ENCODE measurements at regions not wholly inside any gene's neighbourhood (a gene's known extent, or its start where the extent isn't known, plus 50 kb on each side); places are given as distances from the start of the nearest gene placed in this dataset.

- H2AK9ac ChIP-seq (replicated peaks; ENCODE audit: low read depth, low read length, poor library complexity): no peak overlapping the region
- H2AK5ac ChIP-seq (ENCODE audit: low read depth, low read length): no peak overlapping the region
- no peak overlapping the region for H4K5ac ChIP-seq (ENCODE audit: low read depth, low read length)
- intact Hi-C loops (cut with micrococcal nuclease): no loop called here
- H3K23ac ChIP-seq (ENCODE audit: low read depth, low read length): no peak overlapping the region
- no peaks in the 10 kb centered on the region for H3K27me3 ChIP-seq (ENCODE audit: control insufficient read depth, insufficient read depth, low read length)
- H4K8ac ChIP-seq (ENCODE audit: low read depth in 2 of 2, low read length in 2 of 2): no peak overlapping the region
- H3K4me1 ChIP-seq (ENCODE audit: control insufficient read depth, insufficient read depth, low read length): peaks cover 4% of the 10 kb centered on the region
- H3K9me1 ChIP-seq (ENCODE audit: insufficient read depth, low read length): no peaks in the 10 kb centered on the region
- no peak overlapping the region for H3K56ac ChIP-seq (ENCODE audit: extremely low read depth, insufficient read depth, low read length)
- no peak overlapping the region for H3K9ac ChIP-seq (ENCODE audit: low read depth, low read length)
- H3K4me2 ChIP-seq (ENCODE audit: low read depth, low read length): no peak overlapping the region
- H2BK120ac ChIP-seq (ENCODE audit: low read depth, low read length): no peak overlapping the region
- no peak overlapping the region for H2BK5ac ChIP-seq (ENCODE audit: low read depth, low read length, poor library complexity, severe bottlenecking)
- no TSS peak for BruUV-seq (replicated peaks)
- H4K91ac ChIP-seq (ENCODE audit: insufficient read depth, low read depth, low read length): no peak overlapping the region
- H2BK15ac ChIP-seq (ENCODE audit: low read depth, low read length): no peak overlapping the region
- no peak overlapping the region for H3K14ac ChIP-seq (replicated peaks; ENCODE audit: low read depth, low read length)
- H3K27ac ChIP-seq (ENCODE audit: insufficient read depth, low read length): no peak overlapping the region
- in situ Hi-C loops (cut with MboI; ENCODE audit: low sequenced_read_pairs): no loop called here
- no peaks in the 10 kb centered on the region for H4K20me1 ChIP-seq (ENCODE audit: insufficient read depth, low read length)
- no peak for DNase-seq
- no peak for ATAC-seq (ENCODE audit: low read depth)
- H3K36me3 ChIP-seq (ENCODE audit: control insufficient read depth, insufficient read depth, low read length): no peaks in the 10 kb centered on the region
- no peaks in the 10 kb centered on the region for H3K79me1 ChIP-seq (ENCODE audit: low read depth in 1 of 2, low read length in 2 of 2)
- no peak overlapping the region for H2BK20ac ChIP-seq (ENCODE audit: low read depth, low read length)
- no peak overlapping the region for H3K18ac ChIP-seq (ENCODE audit: low read depth, low read length)
- WGBS, 2 experiments (ENCODE audit: extremely low coverage in 2 of 2, insufficient read length in 1 of 2): no CpG with 5 or more reads among the region's 5 CpGs
- ChIA-PET CTCF (no interaction called here), POLR2A (ENCODE audit: unreplicated experiment) (no interaction called here)
- no peak overlapping the region for H3K4ac ChIP-seq (ENCODE audit: low read depth, low read length)
- dilution Hi-C loops (cut with HindIII; ENCODE audit: low sequenced_read_pairs, unreplicated experiment): no loop called here
- H3K9me3 ChIP-seq (ENCODE audit: control insufficient read depth, insufficient read depth, low read length): no peaks in the 10 kb centered on the region
- no peak for TF ChIP-seq ELK1 (IDR thresholded peaks at IDR 0.05; ENCODE audit: borderline replicate concordance, low read depth, low read length)
- TF ChIP-seq BHLHE40 (IDR thresholded peaks at IDR 0.05; ENCODE audit: low read depth, low read length): no peak
- no peak for TF ChIP-seq USF2 (IDR thresholded peaks at IDR 0.05; ENCODE audit: low read depth, low read length)
- TF ChIP-seq CEBPB (IDR thresholded peaks at IDR 0.05; ENCODE audit: low read depth, low read length): no peak
- TF ChIP-seq MAFK (IDR thresholded peaks at IDR 0.05; ENCODE audit: low read depth, low read length): no peak
- TF ChIP-seq SMC3 (IDR thresholded peaks at IDR 0.05; ENCODE audit: low read depth, low read length): no peak
- TF ChIP-seq FOS (IDR thresholded peaks at IDR 0.05; ENCODE audit: low read depth, low read length): no peak
- no peak for TF ChIP-seq CHD1 (IDR thresholded peaks at IDR 0.05; ENCODE audit: low read depth, low read length)
- TF ChIP-seq POLR2A (IDR thresholded peaks at IDR 0.05; ENCODE audit: low read depth, low read length): no peak
- no peak for TF ChIP-seq RCOR1 (IDR thresholded peaks at IDR 0.05; ENCODE audit: insufficient replicate concordance, low read length)
- no peak for TF ChIP-seq RAD21 (IDR thresholded peaks at IDR 0.05; ENCODE audit: low read length)
- no peak for TF ChIP-seq MAZ (IDR thresholded peaks at IDR 0.05; ENCODE audit: borderline replicate concordance, low read depth, low read length)
- no peak for TF ChIP-seq NFE2L2 (IDR thresholded peaks at IDR 0.05; ENCODE audit: low read depth, low read length)
- no peak for TF ChIP-seq MXI1 (IDR thresholded peaks at IDR 0.05; ENCODE audit: borderline replicate concordance, low read depth, low read length)
- TF ChIP-seq RFX5 (IDR thresholded peaks at IDR 0.05; ENCODE audit: low read depth, low read length): no peak
- TF ChIP-seq CTCF (conservative IDR thresholded peaks at IDR 0.05; ENCODE audit: low read depth, low read length): no peak
- no peak overlapping the region for H2AFZ ChIP-seq (replicated peaks; ENCODE audit: low read length, poor library complexity)
- H3K4me3 ChIP-seq (ENCODE audit: insufficient read depth, low read depth, low read length): no peak overlapping the region
Observed at GRCh38 chr6:156434049-156434794, 343.0 kb upstream of the ARID1B start.
